K562 (cell line): ENCODE measurements at regions not wholly inside any gene's neighbourhood (a gene's known extent, or its start where the extent isn't known, plus 50 kb on each side); places are given as distances from the start of the nearest gene placed in this dataset.

Experiments
- ATAC-seq: fragments of 200-7000 bp; cut with Tn5 transposase; 3 replicates; pipeline ENCODE4 v1.9.1; 2020; ENCODE audit warnings: moderate library complexity
- BruUV-seq: library from RNA; stranded (reverse); fragments of 400-500 nt; replicated peaks from 2 replicates; lab custom pipeline; 2021; lab: Mats Ljungman, UMichigan
- CTCF ChIA-PET: fragments of 300-600 bp; formaldehyde crosslinking; extraction: SDS; loops from one replicate; lab custom pipeline; 2021; ENCODE audit warnings: low intra/inter-chr PET ratio; lab: Yijun Ruan, JAX
- POLR2A ChIA-PET: fragments of 300-600, 350-650 bp; sonication (Branson Sonifier 250); formaldehyde crosslinking; extraction: SDS; loops from one replicate; lab custom pipeline; 2021; ENCODE audit warnings: antibody characterized with exemption, inconsistent platforms; lab: Yijun Ruan, JAX
- DNase-seq, 4 experiments: peaks; one replicate each; pipeline versions ENCODE4 v3.0.0 to v3.0.0-alpha.2; 2011 to 2018; ENCODE audit warnings: low spot score in 3 of 4, mixed read lengths in 3 of 4; ENCODE audit errors: extremely low read depth in 1 of 4
- FAIRE-seq: peaks from 2 replicates; lab custom pipeline; 2011; peaks lifted over from hg19 to GRCh38; lab: Jason Lieb, UNC
- H2AFZ ChIP-seq: 2 replicates; pipeline ENCODE4 v1.6.0; 2011; ENCODE audit warnings: low read depth, low read length, control low read depth, inconsistent platforms
- H3K27ac ChIP-seq: fragments of 200-600 bp; 3 replicates; pipeline ENCODE4 v1.8.0; 2011; ENCODE audit warnings: low read depth, mild to moderate bottlenecking, control low read depth, inconsistent platforms, low read length, moderate library complexity, mixed read lengths; ENCODE audit errors: extremely low read depth
- H3K27me3 ChIP-seq, 2 experiments: fragments of 300-600 bp in 1 of 2; 2 replicates in 1 of 2; 3 replicates in 1 of 2; pipeline versions ENCODE4 v1.6.0 to v1.8.0; 2011; ENCODE audit warnings: inconsistent platforms in 2 of 2, low read length in 2 of 2, mild to moderate bottlenecking in 1 of 2, mixed read lengths in 1 of 2, moderate library complexity in 1 of 2; ENCODE audit not compliant: control insufficient read depth in 2 of 2, insufficient read depth in 2 of 2
- H3K36me3 ChIP-seq: fragments of 300-600 bp; 3 replicates; pipeline ENCODE4 v1.8.0; 2011; ENCODE audit warnings: mild to moderate bottlenecking, low read length, inconsistent platforms; ENCODE audit not compliant: control insufficient read depth, insufficient read depth
- H3K4me1 ChIP-seq, 2 experiments: fragments of 200-600 bp in 1 of 2; replicated peaks in 1 of 2; 2 replicates in 1 of 2; 3 replicates in 1 of 2; pipeline versions ENCODE4 v1.5.1 to v1.8.0; 2011; ENCODE audit warnings: inconsistent platforms in 2 of 2, low read length in 2 of 2, mild to moderate bottlenecking in 1 of 2, mixed read lengths in 1 of 2, moderate library complexity in 1 of 2; ENCODE audit not compliant: control insufficient read depth in 2 of 2, insufficient read depth in 2 of 2
- H3K4me2 ChIP-seq: 2 replicates; pipeline ENCODE4 v1.6.1; 2011; ENCODE audit warnings: low read length, control low read depth, inconsistent platforms, mixed read lengths; ENCODE audit not compliant: insufficient read depth
- H3K4me3 ChIP-seq: fragments of 200-600 bp; sonication (generic), shearing (Covaris generic); 2 replicates; pipeline ENCODE4 v1.5.1; 2016; ENCODE audit warnings: control low read depth, inconsistent platforms
- H3K79me2 ChIP-seq: fragments of 200-600 bp; 3 replicates; pipeline ENCODE4 v1.8.0; 2011; ENCODE audit warnings: low read length, inconsistent platforms; ENCODE audit not compliant: control insufficient read depth, insufficient read depth
- H3K9ac ChIP-seq, 2 experiments: 2 replicates each; pipeline versions ENCODE4 v1.6.0 to v1.6.1; 2011; ENCODE audit warnings: low read depth in 2 of 2, low read length in 2 of 2, control low read depth in 1 of 2, inconsistent platforms in 1 of 2, mild to moderate bottlenecking in 1 of 2, mixed read lengths in 1 of 2; ENCODE audit not compliant: insufficient read depth in 1 of 2
- H3K9me1 ChIP-seq: one replicate; pipeline ENCODE4 v1.6.0; 2011; ENCODE audit warnings: inconsistent platforms, mild to moderate bottlenecking, low read length, moderate library complexity; ENCODE audit not compliant: control insufficient read depth, insufficient read depth
- H3K9me3 ChIP-seq: replicated peaks from 2 replicates; pipeline ENCODE4 v1.5.1; 2011; ENCODE audit warnings: low read depth, low read length, inconsistent platforms; ENCODE audit not compliant: control insufficient read depth, insufficient read depth
- H4K20me1 ChIP-seq: replicated peaks from 2 replicates; pipeline ENCODE4 v1.6.1; 2011; ENCODE audit warnings: low read length, inconsistent platforms, mixed read lengths; ENCODE audit not compliant: control insufficient read depth, insufficient read depth
- BRD9 ChIP-seq: fragments of 450-650 bp; IDR thresholded peaks from 2 replicates; pipeline ENCODE4 v1.6.1; 2018; ENCODE audit warnings: low read depth; ENCODE audit not compliant: partially characterized antibody
- ESRRA ChIP-seq: fragments of 450-650 bp; IDR thresholded peaks from 2 replicates; pipeline ENCODE4 v1.6.1; 2014; ENCODE audit warnings: low read depth, mild to moderate bottlenecking, moderate library complexity, borderline replicate concordance
- HDAC3 ChIP-seq: fragments of 450-650 bp; IDR thresholded peaks from 2 replicates; pipeline ENCODE4 v1.6.1; 2018; ENCODE audit warnings: borderline replicate concordance, mild to moderate bottlenecking, moderate library complexity; ENCODE audit not compliant: partially characterized antibody
- HDGF ChIP-seq: fragments of 450-650 bp; IDR thresholded peaks from 2 replicates; pipeline ENCODE4 v1.6.1; 2016
- HNRNPUL1 ChIP-seq: fragments of 200-400 bp; formaldehyde crosslinking; IDR thresholded peaks from 2 replicates; pipeline ENCODE4 v1.6.1; 2017; ENCODE audit warnings: low read length
- L3MBTL2 ChIP-seq: fragments of 450-650 bp; IDR thresholded peaks from 2 replicates; pipeline ENCODE4 v1.6.1; 2016; ENCODE audit warnings: mild to moderate bottlenecking, moderate library complexity
- MYC ChIP-seq, 2 experiments: fragments of 250-450 bp in 1 of 2; sonication (Bioruptor Pico) in 1 of 2; IDR thresholded peaks; 2 replicates each; pipeline versions ENCODE4 v1.5.1 to v1.6.1; 2012 to 2021; ENCODE audit warnings: low read depth in 2 of 2, borderline replicate concordance in 1 of 2, improper control_type of control experiment in 1 of 2, low read length in 1 of 2, mild to moderate bottlenecking in 1 of 2, moderate library complexity in 1 of 2
- POLR2G ChIP-seq: fragments of 200-400 bp; formaldehyde crosslinking; IDR thresholded peaks from 2 replicates; pipeline ENCODE4 v1.6.1; 2017; ENCODE audit warnings: low read depth, mild to moderate bottlenecking, antibody characterized with exemption, low read length, moderate library complexity
- POLR3G ChIP-seq: IDR thresholded peaks from 2 replicates; pipeline ENCODE4 v1.6.1; 2011; ENCODE audit not compliant: insufficient read length, insufficient replicate concordance; ENCODE audit errors: extremely low read depth
- RBBP5 ChIP-seq: fragments of 200-600 bp; sonication (generic); IDR thresholded peaks from 2 replicates; pipeline ENCODE4 v1.6.1; 2012; ENCODE audit warnings: borderline replicate concordance, mild to moderate bottlenecking, low read length, control low read depth, inconsistent platforms; ENCODE audit not compliant: insufficient read depth, poor library complexity, severe bottlenecking
- SFPQ ChIP-seq: fragments of 200-400 bp; formaldehyde crosslinking; IDR thresholded peaks from 2 replicates; pipeline ENCODE4 v1.6.1; 2017; ENCODE audit warnings: mild to moderate bottlenecking, low read depth, low read length, moderate library complexity
- ZBTB43 ChIP-seq: sonication (generic); formaldehyde crosslinking; IDR thresholded peaks from 2 replicates; pipeline ENCODE4 v1.8.0; 2023; ENCODE audit warnings: mild to moderate bottlenecking, missing genetic modification reagents
- ZNF124 ChIP-seq: sonication (generic); formaldehyde crosslinking; IDR thresholded peaks from 2 replicates; pipeline ENCODE4 v1.8.1; 2022; ENCODE audit warnings: missing genetic modification reagents
- ZNF197 ChIP-seq: fragments of 200-800 bp; sonication (Bioruptor generic); IDR thresholded peaks from 2 replicates; pipeline ENCODE4 v1.6.1; 2016; ENCODE audit warnings: low read depth, missing genetic modification characterization, missing compliant biosample characterization
- WGBS: fragments of 100-300 bp; shearing (Covaris generic); methylation state at CpG from one replicate; pipeline ENCODE4 v1.1.6; 2016; ENCODE audit warnings: low coverage, mixed read lengths; ENCODE audit not compliant: insufficient coverage; ENCODE audit errors: missing lambda C conversion rate; 5-methylcytosine and 5-hydroxymethylcytosine counted together
- in situ Hi-C: fragments of 300-500 bp; cut with MboI; formaldehyde crosslinking; loops from 4 replicates; pipeline ENCODE4 v1.15.0; 2018; ENCODE audit warnings: inconsistent platforms, mixed read lengths
- intact Hi-C: fragments of 100-400 bp; cut with micrococcal nuclease; formaldehyde crosslinking; loops from 2 replicates; pipeline ENCODE4 v1.14.2; 2022
- TF ChIP-seq, protein P1 (sequence below), 2 experiments: fragments of 450-650 bp in 1 of 2; sonication (generic) in 1 of 2; formaldehyde crosslinking in 1 of 2; IDR thresholded peaks in 1 of 2; conservative IDR thresholded peaks in 1 of 2; 2 replicates each; pipeline versions ENCODE4 v1.6.1 to v1.8.1; 2016 to 2023; ENCODE audit warnings: mild to moderate bottlenecking in 2 of 2, moderate library complexity in 2 of 2, inconsistent platforms in 1 of 2, missing genetic modification reagents in 1 of 2
- TF ChIP-seq, protein P2 (sequence below): fragments of 450-650 bp; conservative IDR thresholded peaks from 2 replicates; pipeline ENCODE4 v1.6.1; 2016; ENCODE audit warnings: missing genetic modification characterization, low read depth, mild to moderate bottlenecking, control low read depth, missing compliant biosample characterization

- ATAC-seq = no peak
- H3K27me3 ChIP-seq = no peaks in the 10 kb centered on the region
- no peak overlapping the region for H3K9ac ChIP-seq
- peak in 1 of 4 experiments; percentile 33 for DNase-seq
- H3K79me2 ChIP-seq = no peaks in the 10 kb centered on the region
- no peak overlapping the region for H3K4me3 ChIP-seq
- H3K36me3 ChIP-seq = no peaks in the 10 kb centered on the region
- H3K27ac ChIP-seq = no peak overlapping the region
- no peaks in the 10 kb centered on the region for H3K9me1 ChIP-seq
- no TSS peak for BruUV-seq
- ChIA-PET POLR2A (interaction anchor here (1.0 kb wide), 1 partner anchor 15 kb away, joined by 3 read pairs; no protein-coding TSS in a partner anchor), CTCF (no interaction called here)
- peaks cover 3% of the 10 kb centered on the region; the same call in 1 of the 2 replicates for H3K9me3 ChIP-seq
- peaks cover 8 to 21% of the 10 kb centered on the region in 2 experiments for H3K4me1 ChIP-seq
- WGBS = 0% methylated on average over 2 of the region's 2 CpGs
- no peak overlapping the region for H3K4me2 ChIP-seq
- in situ Hi-C loops (loop anchor here (10.0 kb wide), 3 partner anchors 253 to 1483 kb away; partner anchors contain the start of genes AIDA and BROX), intact Hi-C loops (no loop called here)
- no peaks in the 10 kb centered on the region for H4K20me1 ChIP-seq
- FAIRE-seq = no peak
- peak overlapping the region; percentile 57 for H2AFZ ChIP-seq
- no peak for TF ChIP-seq ZNF124 (CRISPR knock-in tag)
- no peak for TF ChIP-seq HDGF
- no peak for TF ChIP-seq ZNF197 (CRISPR knock-in tag)
- no peak for TF ChIP-seq RBBP5
- no peak for TF ChIP-seq SFPQ
- TF ChIP-seq HDAC3 = no peak
- no peak for TF ChIP-seq HNRNPUL1
- TF ChIP-seq POLR2G = no peak
- peak; percentile 82 for TF ChIP-seq ESRRA
- TF ChIP-seq ZBTB43 = no peak
- TF ChIP-seq L3MBTL2 = peak; percentile 11; the same call in 1 of the 2 replicates
- TF ChIP-seq POLR3G = no peak
- no peak for TF ChIP-seq BRD9
- 0 out of 2 replicates have a peak, but pooled peaks have one; percentile 7 for TF ChIP-seq MYC (IDR thresholded peaks at IDR 0.05; ENCODE audit: low read depth, low read length)
- no peak for TF ChIP-seq MYC (CRISPR knock-in tag; IDR thresholded peaks at IDR 0.05; ENCODE audit: borderline replicate concordance, low read depth)
- TF ChIP-seq, protein P1, sequence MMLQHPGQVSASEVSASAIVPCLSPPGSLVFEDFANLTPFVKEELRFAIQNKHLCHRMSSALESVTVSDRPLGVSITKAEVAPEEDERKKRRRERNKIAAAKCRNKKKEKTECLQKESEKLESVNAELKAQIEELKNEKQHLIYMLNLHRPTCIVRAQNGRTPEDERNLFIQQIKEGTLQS (IDR thresholded peaks at IDR 0.05) = peak; percentile 15; the same call in 1 of the 2 replicates
- TF ChIP-seq, protein P1 (CRISPR knock-in tag; conservative IDR thresholded peaks at IDR 0.05) = no peak
- TF ChIP-seq, protein P2, sequence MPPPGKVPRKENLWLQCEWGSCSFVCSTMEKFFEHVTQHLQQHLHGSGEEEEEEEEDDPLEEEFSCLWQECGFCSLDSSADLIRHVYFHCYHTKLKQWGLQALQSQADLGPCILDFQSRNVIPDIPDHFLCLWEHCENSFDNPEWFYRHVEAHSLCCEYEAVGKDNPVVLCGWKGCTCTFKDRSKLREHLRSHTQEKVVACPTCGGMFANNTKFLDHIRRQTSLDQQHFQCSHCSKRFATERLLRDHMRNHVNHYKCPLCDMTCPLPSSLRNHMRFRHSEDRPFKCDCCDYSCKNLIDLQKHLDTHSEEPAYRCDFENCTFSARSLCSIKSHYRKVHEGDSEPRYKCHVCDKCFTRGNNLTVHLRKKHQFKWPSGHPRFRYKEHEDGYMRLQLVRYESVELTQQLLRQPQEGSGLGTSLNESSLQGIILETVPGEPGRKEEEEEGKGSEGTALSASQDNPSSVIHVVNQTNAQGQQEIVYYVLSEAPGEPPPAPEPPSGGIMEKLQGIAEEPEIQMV (tag) = no peak
These were observed 86.0 kb downstream of the HHIPL2 start for GRCh38 chr1:222461941-222462340.
